ENCODE measurements at regions not wholly inside any gene's neighbourhood (a gene's known extent, or its start where the extent isn't known, plus 50 kb on each side); places are given as distances from the start of the nearest gene placed in this dataset.

- Histone ChIP-seq H3K36me3 (no peaks in the 10 kb centered on the region), H3K4me1 (ENCODE audit: control insufficient read depth in 1 of 2, insufficient read depth in 1 of 2, low read depth in 1 of 2, low read length in 1 of 2) (no peaks in the 10 kb centered on the region), H3K4me3 (ENCODE audit: low read depth in 1 of 2, low read length in 1 of 2) (no peak overlapping the region), H3K9me3 (no peaks in the 10 kb centered on the region), H3K27ac (no peak overlapping the region), H3K27me3 (no peaks in the 10 kb centered on the region)
- TF ChIP-seq, protein P1, sequence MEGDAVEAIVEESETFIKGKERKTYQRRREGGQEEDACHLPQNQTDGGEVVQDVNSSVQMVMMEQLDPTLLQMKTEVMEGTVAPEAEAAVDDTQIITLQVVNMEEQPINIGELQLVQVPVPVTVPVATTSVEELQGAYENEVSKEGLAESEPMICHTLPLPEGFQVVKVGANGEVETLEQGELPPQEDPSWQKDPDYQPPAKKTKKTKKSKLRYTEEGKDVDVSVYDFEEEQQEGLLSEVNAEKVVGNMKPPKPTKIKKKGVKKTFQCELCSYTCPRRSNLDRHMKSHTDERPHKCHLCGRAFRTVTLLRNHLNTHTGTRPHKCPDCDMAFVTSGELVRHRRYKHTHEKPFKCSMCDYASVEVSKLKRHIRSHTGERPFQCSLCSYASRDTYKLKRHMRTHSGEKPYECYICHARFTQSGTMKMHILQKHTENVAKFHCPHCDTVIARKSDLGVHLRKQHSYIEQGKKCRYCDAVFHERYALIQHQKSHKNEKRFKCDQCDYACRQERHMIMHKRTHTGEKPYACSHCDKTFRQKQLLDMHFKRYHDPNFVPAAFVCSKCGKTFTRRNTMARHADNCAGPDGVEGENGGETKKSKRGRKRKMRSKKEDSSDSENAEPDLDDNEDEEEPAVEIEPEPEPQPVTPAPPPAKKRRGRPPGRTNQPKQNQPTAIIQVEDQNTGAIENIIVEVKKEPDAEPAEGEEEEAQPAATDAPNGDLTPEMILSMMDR (IDR thresholded peaks at IDR 0.05): no peak
These were observed 324.9 kb upstream of the MTPN start for GRCh38 chr7:136302049-136302448.

DNA sequence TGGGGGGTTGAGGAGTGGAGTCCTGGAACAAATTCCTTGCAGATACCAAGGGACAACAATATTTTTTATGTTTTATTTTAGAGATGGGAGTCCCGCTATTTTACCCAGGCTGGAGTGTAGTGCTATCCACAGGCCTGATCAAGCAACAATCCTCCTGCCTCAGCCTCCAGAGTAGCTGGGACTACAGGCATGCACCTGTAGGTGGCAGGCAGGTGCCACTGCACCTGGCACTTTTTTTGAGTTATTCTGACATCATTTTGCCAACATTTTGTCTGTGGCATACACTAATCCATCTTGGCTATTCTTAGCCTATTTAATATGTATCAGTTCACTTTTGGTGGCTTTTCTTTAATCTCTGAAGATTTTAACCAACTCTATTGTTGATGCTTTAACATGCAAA is 317.8 kb upstream of the MTPN start:
- TF ChIP-seq, protein P1 (IDR thresholded peaks at IDR 0.05): no peak
- H3K4me1 ChIP-seq (ENCODE audit: control insufficient read depth in 1 of 2, insufficient read depth in 1 of 2, low read depth in 1 of 2, low read length in 1 of 2): no peaks in the 10 kb centered on the region
- H3K36me3 ChIP-seq: no peaks in the 10 kb centered on the region
- H3K27ac ChIP-seq: no peak overlapping the region
- no peaks in the 10 kb centered on the region for H3K27me3 ChIP-seq
- H3K4me3 ChIP-seq (ENCODE audit: low read depth in 1 of 2, low read length in 1 of 2): no peak overlapping the region
- no peaks in the 10 kb centered on the region for H3K9me3 ChIP-seq

GRCh38 chr7:136293841-136294391 is 316.8 kb upstream of the MTPN start:
- Histone ChIP-seq H3K27me3 (no peaks in the 10 kb centered on the region), H3K4me1 (ENCODE audit: control insufficient read depth in 1 of 2, insufficient read depth in 1 of 2, low read depth in 1 of 2, low read length in 1 of 2) (no peaks in the 10 kb centered on the region), H3K36me3 (no peaks in the 10 kb centered on the region), H3K4me3 (ENCODE audit: low read depth in 1 of 2, low read length in 1 of 2) (no peak overlapping the region), H3K9me3 (no peaks in the 10 kb centered on the region), H3K27ac (no peak overlapping the region)
- TF ChIP-seq, protein P1 (IDR thresholded peaks at IDR 0.05): no peak

DNA sequence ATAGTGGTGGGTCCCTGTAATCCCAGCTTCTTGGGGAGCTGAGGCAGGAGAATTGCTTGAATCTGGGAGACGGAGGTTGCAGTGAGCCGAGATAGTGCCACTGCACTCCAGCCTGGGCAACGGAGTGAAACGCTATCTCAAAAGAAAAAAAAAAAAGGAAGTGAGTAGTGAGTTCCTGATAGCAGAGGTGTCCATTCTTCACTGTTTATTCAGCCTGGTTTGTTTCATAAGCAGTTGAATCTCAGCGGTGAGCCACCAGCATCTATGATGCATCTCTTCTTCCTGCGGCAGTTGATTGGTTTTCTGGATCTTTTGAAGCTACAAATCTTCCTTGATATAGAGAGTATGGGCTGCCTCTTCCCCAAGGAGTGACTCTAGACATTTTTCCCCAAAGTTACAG is 316.1 kb upstream of the MTPN start:
- H3K27me3 ChIP-seq: no peaks in the 10 kb centered on the region
- H3K36me3 ChIP-seq: no peaks in the 10 kb centered on the region
- TF ChIP-seq, protein P1 (IDR thresholded peaks at IDR 0.05): no peak
- no peaks in the 10 kb centered on the region for H3K4me1 ChIP-seq (ENCODE audit: control insufficient read depth in 1 of 2, insufficient read depth in 1 of 2, low read depth in 1 of 2, low read length in 1 of 2)
- H3K27ac ChIP-seq: no peak overlapping the region
- no peak overlapping the region for H3K4me3 ChIP-seq (ENCODE audit: low read depth in 1 of 2, low read length in 1 of 2)
- no peaks in the 10 kb centered on the region for H3K9me3 ChIP-seq

DNA sequence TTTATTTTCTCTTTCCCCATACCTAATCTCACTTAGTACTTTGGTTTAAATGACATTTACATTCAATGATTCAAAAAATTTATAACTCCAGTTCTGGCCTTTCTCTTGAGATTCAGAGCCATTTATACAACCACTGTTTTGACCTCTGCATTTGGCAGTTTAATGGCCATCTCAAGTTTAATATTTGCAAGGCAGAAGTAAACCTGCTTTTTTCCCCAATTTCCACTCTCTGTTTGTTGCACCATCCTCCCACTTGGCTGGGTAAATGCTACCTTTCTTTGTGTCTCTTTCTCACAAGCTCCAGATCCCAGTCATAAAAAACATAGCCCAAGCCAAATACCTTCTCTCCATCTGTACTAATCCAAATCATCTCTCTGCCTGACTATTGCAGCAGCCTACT is 315.2 kb upstream of the MTPN start:
- no peak overlapping the region for H3K4me3 ChIP-seq (ENCODE audit: low read depth in 1 of 2, low read length in 1 of 2)
- no peak overlapping the region for H3K27ac ChIP-seq
- H3K27me3 ChIP-seq: no peaks in the 10 kb centered on the region
- no peaks in the 10 kb centered on the region for H3K36me3 ChIP-seq
- no peaks in the 10 kb centered on the region for H3K9me3 ChIP-seq
- TF ChIP-seq, protein P1 (IDR thresholded peaks at IDR 0.05): no peak
- H3K4me1 ChIP-seq (ENCODE audit: control insufficient read depth in 1 of 2, insufficient read depth in 1 of 2, low read depth in 1 of 2, low read length in 1 of 2): no peaks in the 10 kb centered on the region

DNA sequence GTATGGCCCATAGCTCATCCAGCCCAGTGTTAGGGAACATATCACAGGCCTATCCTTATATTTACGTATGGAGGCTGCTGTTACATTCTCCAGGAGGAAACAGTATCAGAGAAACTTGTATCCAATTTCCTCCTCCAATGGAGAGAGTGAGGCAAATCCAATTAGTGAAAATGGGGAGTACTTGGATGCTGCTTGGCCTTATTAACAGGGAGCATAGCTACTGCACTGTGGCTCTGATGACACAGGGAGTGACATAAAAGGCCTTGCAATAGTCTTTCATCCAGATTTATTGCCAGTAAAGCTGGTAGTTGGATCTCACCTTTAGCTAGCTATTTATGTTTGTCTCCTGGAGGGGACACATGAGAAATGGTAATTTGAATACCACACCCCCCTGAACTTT is 313.2 kb upstream of the MTPN start:
- Histone ChIP-seq H3K9me3 (no peaks in the 10 kb centered on the region), H3K4me3 (ENCODE audit: low read depth in 1 of 2, low read length in 1 of 2) (no peak overlapping the region), H3K4me1 (ENCODE audit: control insufficient read depth in 1 of 2, insufficient read depth in 1 of 2, low read depth in 1 of 2, low read length in 1 of 2) (no peaks in the 10 kb centered on the region), H3K27ac (no peak overlapping the region), H3K36me3 (no peaks in the 10 kb centered on the region), H3K27me3 (no peaks in the 10 kb centered on the region)
- TF ChIP-seq, protein P1 (IDR thresholded peaks at IDR 0.05): no peak
